ENCODE measurements at regions not wholly inside any gene's neighbourhood (a gene's known extent, or its start where the extent isn't known, plus 50 kb on each side); places are given as distances from the start of the nearest gene placed in this dataset.

DNA sequence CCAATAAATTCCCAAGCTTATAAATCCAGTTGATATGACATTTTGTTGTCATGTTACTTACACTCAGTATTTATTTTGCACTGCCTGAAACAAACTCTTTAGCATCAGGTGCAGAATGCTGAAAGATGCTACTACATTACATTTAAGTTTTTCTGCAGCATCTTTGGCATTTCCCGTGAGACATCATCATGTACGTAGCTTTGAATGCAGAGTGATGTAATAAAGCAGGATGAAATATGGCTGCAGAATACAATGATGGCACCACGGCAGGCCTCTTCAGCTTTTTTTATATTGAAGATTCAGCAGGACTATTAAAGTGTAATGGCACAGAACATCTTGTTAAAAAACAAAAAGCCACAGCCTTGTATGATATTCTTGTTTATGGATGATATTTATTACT, 531.8 kb downstream of the NXPH1 start:
- no peaks in the 10 kb centered on the region for H3K27me3 ChIP-seq (ENCODE audit: insufficient read depth, low read length)
- H3K36me3 ChIP-seq (ENCODE audit: insufficient read depth, low read length), result no peaks in the 10 kb centered on the region
- no peaks in the 10 kb centered on the region for H3K9me3 ChIP-seq (ENCODE audit: low read length)
- H2AFZ ChIP-seq (ENCODE audit: low read depth, low read length), result no peak overlapping the region
- H3K4me3 ChIP-seq (ENCODE audit: low read length), result no peak overlapping the region
- H3K4me1 ChIP-seq (ENCODE audit: insufficient read depth, low read length), result no peaks in the 10 kb centered on the region

- no peak overlapping the region for H2AFZ ChIP-seq (ENCODE audit: low read depth, low read length)
- H3K27me3 ChIP-seq (ENCODE audit: insufficient read depth, low read length), result no peaks in the 10 kb centered on the region
- H3K9me3 ChIP-seq (ENCODE audit: low read length), result no peaks in the 10 kb centered on the region
- H3K4me1 ChIP-seq (ENCODE audit: insufficient read depth, low read length), result no peaks in the 10 kb centered on the region
- H3K36me3 ChIP-seq (ENCODE audit: insufficient read depth, low read length), result no peaks in the 10 kb centered on the region
- no peak overlapping the region for H3K4me3 ChIP-seq (ENCODE audit: low read length)
These were observed 540.2 kb downstream of the NXPH1 start for GRCh38 chr7:8973601-8974000.

- no peaks in the 10 kb centered on the region for H3K4me1 ChIP-seq (ENCODE audit: insufficient read depth, low read length)
- H3K4me3 ChIP-seq (ENCODE audit: low read length), result no peak overlapping the region
- no peaks in the 10 kb centered on the region for H3K9me3 ChIP-seq (ENCODE audit: low read length)
- H3K36me3 ChIP-seq (ENCODE audit: insufficient read depth, low read length), result no peaks in the 10 kb centered on the region
- H2AFZ ChIP-seq (ENCODE audit: low read depth, low read length), result no peak overlapping the region
- H3K27me3 ChIP-seq (ENCODE audit: insufficient read depth, low read length), result no peaks in the 10 kb centered on the region
These were observed 542.3 kb downstream of the NXPH1 start for GRCh38 chr7:8975681-8976080.

GRCh38 chr7:8982338-8982992, 549.1 kb downstream of the NXPH1 start:
- no peaks in the 10 kb centered on the region for H3K27me3 ChIP-seq (ENCODE audit: insufficient read depth, low read length)
- no peaks in the 10 kb centered on the region for H3K36me3 ChIP-seq (ENCODE audit: insufficient read depth, low read length)
- H3K9me3 ChIP-seq (ENCODE audit: low read length), result no peaks in the 10 kb centered on the region
- peak overlapping the region; percentile 27 for H2AFZ ChIP-seq (ENCODE audit: low read depth, low read length)
- H3K4me1 ChIP-seq (ENCODE audit: insufficient read depth, low read length), result peaks cover 19% of the 10 kb centered on the region
- no peak overlapping the region for H3K4me3 ChIP-seq (ENCODE audit: low read length)

- Histone ChIP-seq H3K4me3 (ENCODE audit: low read length) (no peak overlapping the region), H3K4me1 (ENCODE audit: insufficient read depth, low read length) (peaks cover 19% of the 10 kb centered on the region), H2AFZ (ENCODE audit: low read depth, low read length) (no peak overlapping the region), H3K27me3 (ENCODE audit: insufficient read depth, low read length) (no peaks in the 10 kb centered on the region), H3K36me3 (ENCODE audit: insufficient read depth, low read length) (no peaks in the 10 kb centered on the region), H3K9me3 (ENCODE audit: low read length) (no peaks in the 10 kb centered on the region)
These were observed 551.8 kb downstream of the NXPH1 start for GRCh38 chr7:8985255-8985654.

- Histone ChIP-seq H3K36me3 (ENCODE audit: insufficient read depth, low read length) (no peaks in the 10 kb centered on the region), H3K27me3 (ENCODE audit: insufficient read depth, low read length) (no peaks in the 10 kb centered on the region), H3K9me3 (ENCODE audit: low read length) (no peaks in the 10 kb centered on the region), H3K4me3 (ENCODE audit: low read length) (no peak overlapping the region), H2AFZ (ENCODE audit: low read depth, low read length) (no peak overlapping the region), H3K4me1 (ENCODE audit: insufficient read depth, low read length) (peaks cover 8% of the 10 kb centered on the region)
These were observed 554.9 kb downstream of the NXPH1 start for GRCh38 chr7:8988267-8988666.

- Histone ChIP-seq H3K9me3 (ENCODE audit: low read length) (no peaks in the 10 kb centered on the region), H3K4me1 (ENCODE audit: insufficient read depth, low read length) (no peaks in the 10 kb centered on the region), H3K27me3 (ENCODE audit: insufficient read depth, low read length) (no peaks in the 10 kb centered on the region), H3K4me3 (ENCODE audit: low read length) (no peak overlapping the region), H3K36me3 (ENCODE audit: insufficient read depth, low read length) (no peaks in the 10 kb centered on the region), H2AFZ (ENCODE audit: low read depth, low read length) (no peak overlapping the region)
These were observed 557.8 kb downstream of the NXPH1 start for GRCh38 chr7:8991159-8991558.

DNA sequence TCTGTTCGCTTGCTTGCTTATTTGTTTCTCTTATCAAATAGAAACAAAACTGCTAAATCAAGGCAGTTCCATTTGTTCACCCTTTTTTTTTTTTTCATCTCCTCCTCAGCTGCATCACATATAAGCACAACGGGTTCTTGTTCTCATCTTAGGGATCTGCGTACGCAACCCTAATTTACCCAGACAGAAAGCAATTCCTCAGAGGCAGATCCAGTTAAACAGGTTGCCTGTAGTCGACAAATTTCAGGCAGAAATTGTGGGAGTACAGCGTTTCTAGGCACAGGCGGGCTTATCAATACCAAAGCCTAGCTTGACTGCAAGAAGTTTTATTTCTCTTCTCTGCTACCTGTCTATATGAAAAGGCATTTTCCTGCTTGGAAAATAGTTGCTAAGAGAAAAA, 565.4 kb downstream of the NXPH1 start:
- Histone ChIP-seq H3K27me3 (ENCODE audit: insufficient read depth, low read length) (no peaks in the 10 kb centered on the region), H3K4me3 (ENCODE audit: low read length) (no peak overlapping the region), H3K9me3 (ENCODE audit: low read length) (no peaks in the 10 kb centered on the region), H3K4me1 (ENCODE audit: insufficient read depth, low read length) (no peaks in the 10 kb centered on the region), H2AFZ (ENCODE audit: low read depth, low read length) (no peak overlapping the region), H3K36me3 (ENCODE audit: insufficient read depth, low read length) (no peaks in the 10 kb centered on the region)

DNA sequence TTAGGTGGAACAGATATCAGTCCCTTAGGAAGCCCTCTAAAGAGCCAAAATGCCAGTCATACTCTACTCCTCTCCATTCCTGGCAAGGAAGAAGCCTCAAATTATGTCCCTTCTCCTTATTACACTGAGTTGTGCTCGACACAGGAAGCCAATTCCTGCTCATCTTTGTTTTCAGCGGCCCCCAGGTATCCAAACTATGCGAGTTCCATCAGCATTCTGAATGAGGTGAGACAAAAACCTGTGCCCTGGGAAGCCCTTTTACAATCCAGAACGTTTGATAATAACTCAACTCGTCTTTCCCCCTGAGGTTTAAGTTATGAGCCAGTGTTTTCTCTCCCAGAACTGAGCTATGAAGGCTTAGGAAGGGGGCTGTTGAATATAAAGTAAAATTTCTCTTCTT, 580.5 kb downstream of the NXPH1 start:
- Histone ChIP-seq H3K27me3 (ENCODE audit: insufficient read depth, low read length) (no peaks in the 10 kb centered on the region), H3K4me3 (ENCODE audit: low read length) (no peak overlapping the region), H3K9me3 (ENCODE audit: low read length) (no peaks in the 10 kb centered on the region), H2AFZ (ENCODE audit: low read depth, low read length) (peak overlapping the region; percentile 67), H3K4me1 (ENCODE audit: insufficient read depth, low read length) (no peaks in the 10 kb centered on the region), H3K36me3 (ENCODE audit: insufficient read depth, low read length) (no peaks in the 10 kb centered on the region)

- Histone ChIP-seq H3K4me3 (ENCODE audit: low read length) (no peak overlapping the region), H3K27me3 (ENCODE audit: insufficient read depth, low read length) (no peaks in the 10 kb centered on the region), H2AFZ (ENCODE audit: low read depth, low read length) (no peak overlapping the region), H3K36me3 (ENCODE audit: insufficient read depth, low read length) (no peaks in the 10 kb centered on the region), H3K4me1 (ENCODE audit: insufficient read depth, low read length) (no peaks in the 10 kb centered on the region), H3K9me3 (ENCODE audit: low read length) (no peaks in the 10 kb centered on the region)
These were observed 583.9 kb downstream of the NXPH1 start for GRCh38 chr7:9017286-9017685.

DNA sequence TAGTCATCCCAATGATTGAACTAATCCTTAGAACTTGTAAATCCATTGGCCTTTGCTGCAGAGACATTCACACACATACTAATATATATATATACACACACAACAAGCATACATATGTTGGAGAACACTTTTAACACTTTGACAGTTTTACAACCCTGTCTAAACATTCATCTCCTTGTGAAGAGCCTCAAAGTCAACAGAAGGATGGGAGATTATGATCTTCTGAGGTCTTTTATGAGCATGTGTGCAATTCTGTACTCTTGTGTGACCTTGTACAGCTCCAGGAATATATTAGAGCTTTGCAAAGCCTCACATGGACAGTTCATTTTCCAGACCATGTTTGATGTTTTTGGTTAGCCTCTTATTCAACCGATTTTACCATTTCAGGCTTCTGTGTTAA, 589.0 kb downstream of the NXPH1 start:
- Histone ChIP-seq H2AFZ (ENCODE audit: low read depth, low read length) (no peak overlapping the region), H3K4me1 (ENCODE audit: insufficient read depth, low read length) (no peaks in the 10 kb centered on the region), H3K9me3 (ENCODE audit: low read length) (no peaks in the 10 kb centered on the region), H3K4me3 (ENCODE audit: low read length) (no peak overlapping the region), H3K36me3 (ENCODE audit: insufficient read depth, low read length) (no peaks in the 10 kb centered on the region), H3K27me3 (ENCODE audit: insufficient read depth, low read length) (no peaks in the 10 kb centered on the region)

DNA sequence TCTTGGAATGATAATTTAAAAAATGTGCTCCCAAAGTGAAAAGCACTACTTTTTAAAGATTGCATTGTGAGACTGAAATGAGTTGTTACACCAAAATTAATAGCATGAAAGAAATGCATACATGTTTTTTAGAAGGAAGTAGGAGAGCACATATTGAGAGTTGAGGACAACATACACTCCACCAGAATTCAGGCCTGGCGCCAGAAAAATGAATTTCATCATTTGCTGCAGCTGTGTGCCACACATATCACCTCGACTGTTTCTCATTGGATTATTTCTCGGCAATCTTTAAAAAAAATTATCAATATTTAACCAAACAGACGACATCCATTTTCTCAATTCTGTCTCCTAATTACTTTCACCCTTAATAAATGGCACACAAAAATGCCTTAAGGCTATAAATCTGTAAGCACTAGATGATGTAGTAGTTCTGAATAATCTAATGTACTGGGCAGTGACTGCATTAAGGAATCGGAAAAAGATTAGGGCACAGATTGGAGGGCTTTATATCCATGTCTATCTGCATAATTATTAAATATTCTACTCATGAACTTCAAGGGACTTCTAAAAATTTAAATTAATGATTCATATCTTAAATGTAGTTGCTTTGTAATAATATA, 590.4 kb downstream of the NXPH1 start:
- Histone ChIP-seq H3K36me3 (ENCODE audit: insufficient read depth, low read length) (no peaks in the 10 kb centered on the region), H3K27me3 (ENCODE audit: insufficient read depth, low read length) (no peaks in the 10 kb centered on the region), H2AFZ (ENCODE audit: low read depth, low read length) (no peak overlapping the region), H3K4me3 (ENCODE audit: low read length) (no peak overlapping the region), H3K9me3 (ENCODE audit: low read length) (no peaks in the 10 kb centered on the region), H3K4me1 (ENCODE audit: insufficient read depth, low read length) (no peaks in the 10 kb centered on the region)

DNA sequence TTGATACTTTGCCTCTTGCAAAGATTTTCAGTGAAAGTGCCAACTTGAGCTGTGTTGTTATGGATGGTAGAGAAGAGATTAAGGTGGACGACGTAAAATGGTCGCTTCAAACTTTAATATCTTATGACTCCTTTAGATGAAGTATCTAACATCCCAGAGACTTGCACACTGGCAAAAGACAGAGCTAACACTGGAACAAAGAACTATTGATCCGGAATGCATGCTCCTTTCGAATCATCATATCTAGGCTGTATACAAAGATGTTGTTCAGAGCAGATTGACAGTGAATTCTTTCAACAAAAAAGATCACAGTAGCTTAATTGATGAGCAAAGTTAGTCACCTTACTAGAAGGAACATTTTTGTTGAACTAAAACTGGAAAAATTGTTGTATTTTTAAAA, 592.7 kb downstream of the NXPH1 start:
- H3K9me3 ChIP-seq (ENCODE audit: low read length), result no peaks in the 10 kb centered on the region
- H3K4me1 ChIP-seq (ENCODE audit: insufficient read depth, low read length), result no peaks in the 10 kb centered on the region
- no peak overlapping the region for H3K4me3 ChIP-seq (ENCODE audit: low read length)
- H2AFZ ChIP-seq (ENCODE audit: low read depth, low read length), result no peak overlapping the region
- no peaks in the 10 kb centered on the region for H3K36me3 ChIP-seq (ENCODE audit: insufficient read depth, low read length)
- no peaks in the 10 kb centered on the region for H3K27me3 ChIP-seq (ENCODE audit: insufficient read depth, low read length)

DNA sequence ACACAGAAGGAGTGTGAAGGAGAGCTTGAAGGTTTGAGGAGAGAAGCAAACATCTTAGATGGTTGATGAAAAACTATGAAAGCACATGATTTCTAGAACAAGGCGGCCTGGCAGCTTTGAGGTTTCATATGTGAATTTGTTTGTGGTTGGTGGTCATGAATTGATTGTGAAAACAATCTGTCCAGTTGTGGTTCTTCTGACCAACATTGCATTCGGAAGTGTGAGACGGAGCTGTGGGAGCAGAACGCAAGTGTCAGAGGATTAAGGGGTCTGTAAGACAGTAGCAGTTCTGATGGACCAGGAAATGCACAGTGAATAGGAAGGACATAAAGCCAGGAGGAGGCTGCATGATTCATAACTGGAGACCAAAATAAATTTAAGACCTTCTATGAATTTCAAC, 594.6 kb downstream of the NXPH1 start:
- Histone ChIP-seq H3K9me3 (ENCODE audit: low read length) (no peaks in the 10 kb centered on the region), H3K4me3 (ENCODE audit: low read length) (no peak overlapping the region), H2AFZ (ENCODE audit: low read depth, low read length) (no peak overlapping the region), H3K36me3 (ENCODE audit: insufficient read depth, low read length) (no peaks in the 10 kb centered on the region), H3K27me3 (ENCODE audit: insufficient read depth, low read length) (no peaks in the 10 kb centered on the region), H3K4me1 (ENCODE audit: insufficient read depth, low read length) (no peaks in the 10 kb centered on the region)

Data from neuron (in vitro differentiated cells).